Caco-2 (cell line): ENCODE measurements at regions not wholly inside any gene's neighbourhood (a gene's known extent, or its start where the extent isn't known, plus 50 kb on each side); places are given as distances from the start of the nearest gene placed in this dataset.

Experiments used
- BruUV-seq: library from RNA; stranded (reverse); fragments of 400-500 nt; replicated peaks from 2 replicates; lab custom pipeline; 2021; lab: Mats Ljungman, UMichigan
- CTCF ChIA-PET: fragments of 300-600 bp; sonication (Branson Sonifier 250); formaldehyde crosslinking; loops from one replicate; lab custom pipeline; 2022; ENCODE audit warnings: antibody characterized with exemption; lab: Charles Lee
- POLR2A ChIA-PET: fragments of 300-600 bp; sonication (Branson Sonifier 250); formaldehyde crosslinking; loops from one replicate; lab custom pipeline; 2022; ENCODE audit warnings: antibody characterized with exemption; lab: Charles Lee
- DNase-seq, 2 experiments: peaks; one replicate each; pipeline versions ENCODE4 v3.0.0 to v3.0.0-alpha.2; 2020 to 2022
- H3K27me3 ChIP-seq: replicated peaks from 2 replicates; pipeline ENCODE4 v1.6.0; 2011; ENCODE audit warnings: low read length; ENCODE audit not compliant: control insufficient read depth, insufficient read depth
- H3K36me3 ChIP-seq: 2 replicates; pipeline ENCODE4 v1.5.1; 2011; ENCODE audit warnings: low read length; ENCODE audit not compliant: control insufficient read depth, insufficient read depth
- H3K4me1 ChIP-seq: fragments of 250-450 bp; sonication (Bioruptor Pico); 2 replicates; pipeline ENCODE4 v1.5.1; 2020; ENCODE audit warnings: mild to moderate bottlenecking
- H3K4me3 ChIP-seq: 2 replicates; pipeline ENCODE4 v1.5.1; 2011; ENCODE audit warnings: low read depth, mild to moderate bottlenecking, control low read depth, low read length
- H3K9me3 ChIP-seq: fragments of 250-450 bp; sonication (Bioruptor Pico); 2 replicates; pipeline ENCODE4 v1.5.1; 2020; ENCODE audit warnings: mild to moderate bottlenecking, moderate library complexity
- H3K27ac Mint-ChIP-seq: one replicate; pipeline ENCODE4 v1.8.0; 2022; ENCODE audit warnings: mixed read lengths; ENCODE audit not compliant: unreplicated experiment
- H3K27me3 Mint-ChIP-seq: one replicate; pipeline ENCODE4 v1.8.0; 2022; ENCODE audit warnings: mixed read lengths; ENCODE audit not compliant: insufficient read depth, unreplicated experiment
- H3K36me3 Mint-ChIP-seq: one replicate; pipeline ENCODE4 v1.8.0; 2022; ENCODE audit warnings: mild to moderate bottlenecking, mixed read lengths; ENCODE audit not compliant: insufficient read depth, unreplicated experiment
- H3K4me1 Mint-ChIP-seq: one replicate; pipeline ENCODE4 v1.8.0; 2022; ENCODE audit warnings: low read depth, mixed read lengths; ENCODE audit not compliant: unreplicated experiment
- H3K4me3 Mint-ChIP-seq: one replicate; pipeline ENCODE4 v1.8.0; 2022; ENCODE audit warnings: mild to moderate bottlenecking, moderate library complexity, mixed read lengths; ENCODE audit not compliant: unreplicated experiment
- H3K9me3 Mint-ChIP-seq: one replicate; pipeline ENCODE4 v1.8.0; 2022; ENCODE audit warnings: mixed read lengths; ENCODE audit not compliant: unreplicated experiment
- intact Hi-C: fragments of 100-400 bp; cut with micrococcal nuclease; formaldehyde crosslinking; loops from one replicate; pipeline ENCODE4 v1.10.0; 2022; ENCODE audit not compliant: unreplicated experiment
- TF ChIP-seq, protein P1 (sequence below), 2 experiments: fragments of 200-600 bp in 1 of 2; IDR thresholded peaks; 1 replicate in 1 of 2; 2 replicates in 1 of 2; pipeline versions ENCODE4 v1.5.1 to v1.8.0; 2011 to 2022; ENCODE audit warnings: antibody characterized with exemption in 1 of 2, control low read depth in 1 of 2, inconsistent platforms in 1 of 2, low read depth in 1 of 2, low read length in 1 of 2, mild to moderate bottlenecking in 1 of 2, moderate library complexity in 1 of 2; ENCODE audit not compliant: insufficient read depth in 1 of 2, severe bottlenecking in 1 of 2, unreplicated experiment in 1 of 2

DNA sequence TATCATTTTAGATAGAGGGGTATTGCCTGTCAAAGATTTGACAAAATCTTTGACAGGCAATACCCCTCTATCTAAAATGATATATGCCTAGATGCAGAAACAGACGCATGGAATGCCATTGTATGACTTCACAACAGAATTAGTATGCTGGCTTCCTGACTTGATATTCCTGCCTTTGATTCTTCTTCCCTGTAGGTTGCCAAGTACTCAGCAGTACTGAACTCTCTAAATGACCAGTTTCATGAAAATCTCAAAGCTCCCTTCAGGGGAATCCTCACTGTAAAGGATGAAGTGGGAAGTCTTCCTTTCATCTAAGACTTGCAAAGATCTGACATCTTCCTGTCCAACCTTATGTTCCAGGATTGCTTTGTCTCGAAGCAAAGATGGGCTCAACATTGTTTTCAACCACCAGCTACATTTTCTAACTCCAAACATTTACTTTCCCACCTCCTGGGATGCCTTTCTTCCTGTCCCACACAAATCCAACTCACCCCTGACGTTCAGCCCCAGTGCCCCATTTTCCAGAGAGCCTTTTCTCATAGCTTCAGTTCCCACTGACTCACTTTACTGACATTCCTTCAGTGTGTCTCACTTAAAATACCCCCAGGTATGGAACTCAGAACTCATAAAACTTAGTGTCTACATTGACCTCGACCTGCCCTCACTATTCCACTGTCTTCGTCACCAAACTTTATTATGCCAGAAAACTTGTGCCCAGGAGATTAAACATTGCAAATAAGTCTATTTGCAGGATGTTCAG is 67.3 kb upstream of the KCNJ6 start:
- Histone ChIP-seq H3K36me3 (no peaks in the 10 kb centered on the region), H3K27me3 (no peaks in the 10 kb centered on the region), H3K4me1 (no peaks in the 10 kb centered on the region), H3K4me3 (no peak overlapping the region), H3K9me3 (no peaks in the 10 kb centered on the region)
- POLR2A ChIA-PET, result no interaction called here
- H3K36me3 Mint-ChIP-seq, result no peaks in the 10 kb centered on the region
- no TSS peak for BruUV-seq
- H3K4me1 Mint-ChIP-seq, result no peaks in the 10 kb centered on the region
- intact Hi-C loops, result no loop called here
- peaks cover 4% of the 10 kb centered on the region for H3K27me3 Mint-ChIP-seq
- TF ChIP-seq, protein P1, sequence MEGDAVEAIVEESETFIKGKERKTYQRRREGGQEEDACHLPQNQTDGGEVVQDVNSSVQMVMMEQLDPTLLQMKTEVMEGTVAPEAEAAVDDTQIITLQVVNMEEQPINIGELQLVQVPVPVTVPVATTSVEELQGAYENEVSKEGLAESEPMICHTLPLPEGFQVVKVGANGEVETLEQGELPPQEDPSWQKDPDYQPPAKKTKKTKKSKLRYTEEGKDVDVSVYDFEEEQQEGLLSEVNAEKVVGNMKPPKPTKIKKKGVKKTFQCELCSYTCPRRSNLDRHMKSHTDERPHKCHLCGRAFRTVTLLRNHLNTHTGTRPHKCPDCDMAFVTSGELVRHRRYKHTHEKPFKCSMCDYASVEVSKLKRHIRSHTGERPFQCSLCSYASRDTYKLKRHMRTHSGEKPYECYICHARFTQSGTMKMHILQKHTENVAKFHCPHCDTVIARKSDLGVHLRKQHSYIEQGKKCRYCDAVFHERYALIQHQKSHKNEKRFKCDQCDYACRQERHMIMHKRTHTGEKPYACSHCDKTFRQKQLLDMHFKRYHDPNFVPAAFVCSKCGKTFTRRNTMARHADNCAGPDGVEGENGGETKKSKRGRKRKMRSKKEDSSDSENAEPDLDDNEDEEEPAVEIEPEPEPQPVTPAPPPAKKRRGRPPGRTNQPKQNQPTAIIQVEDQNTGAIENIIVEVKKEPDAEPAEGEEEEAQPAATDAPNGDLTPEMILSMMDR (IDR thresholded peaks at IDR 0.05; ENCODE audit: insufficient read depth in 1 of 2, low read depth in 1 of 2, low read length in 1 of 2, severe bottlenecking in 1 of 2, unreplicated experiment in 1 of 2), result no peak
- no peak for DNase-seq
- no peak overlapping the region for H3K4me3 Mint-ChIP-seq
- no peak overlapping the region for H3K27ac Mint-ChIP-seq
- H3K9me3 Mint-ChIP-seq, result no peaks in the 10 kb centered on the region
- CTCF ChIA-PET, result no interaction called here

DNA sequence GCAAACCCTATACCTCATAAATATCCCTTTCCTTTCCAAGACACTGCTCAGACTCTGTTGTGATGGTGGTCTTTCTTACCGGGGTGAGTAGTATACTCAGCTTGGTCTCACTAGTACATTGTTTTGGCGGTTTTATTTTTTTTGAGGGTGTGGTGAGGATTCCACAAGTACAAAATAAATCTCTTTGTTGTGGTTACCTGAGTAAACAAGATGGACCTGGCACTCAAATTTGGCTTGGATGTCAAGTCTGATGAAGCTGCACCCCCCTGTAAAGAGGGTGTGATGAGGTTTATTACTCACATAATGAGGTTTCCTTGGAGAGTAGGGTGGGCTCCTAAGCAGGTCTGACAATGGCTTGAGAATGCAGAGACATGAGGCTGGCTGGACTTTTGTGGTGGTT is 68.2 kb upstream of the KCNJ6 start:
- no peak overlapping the region for H3K4me3 ChIP-seq
- no peaks in the 10 kb centered on the region for H3K9me3 Mint-ChIP-seq
- no peaks in the 10 kb centered on the region for H3K4me1 ChIP-seq
- peaks cover 4% of the 10 kb centered on the region for H3K27me3 Mint-ChIP-seq
- H3K27me3 ChIP-seq, result no peaks in the 10 kb centered on the region
- DNase-seq, result no peak
- CTCF ChIA-PET, result no interaction called here
- no peaks in the 10 kb centered on the region for H3K4me1 Mint-ChIP-seq
- no peaks in the 10 kb centered on the region for H3K36me3 Mint-ChIP-seq
- H3K9me3 ChIP-seq, result no peaks in the 10 kb centered on the region
- H3K36me3 ChIP-seq, result no peaks in the 10 kb centered on the region
- no peak overlapping the region for H3K27ac Mint-ChIP-seq
- BruUV-seq, result no TSS peak
- POLR2A ChIA-PET, result no interaction called here
- intact Hi-C loops, result no loop called here
- TF ChIP-seq, protein P1 (IDR thresholded peaks at IDR 0.05; ENCODE audit: insufficient read depth in 1 of 2, low read depth in 1 of 2, low read length in 1 of 2, severe bottlenecking in 1 of 2, unreplicated experiment in 1 of 2), result no peak
- no peak overlapping the region for H3K4me3 Mint-ChIP-seq

DNA sequence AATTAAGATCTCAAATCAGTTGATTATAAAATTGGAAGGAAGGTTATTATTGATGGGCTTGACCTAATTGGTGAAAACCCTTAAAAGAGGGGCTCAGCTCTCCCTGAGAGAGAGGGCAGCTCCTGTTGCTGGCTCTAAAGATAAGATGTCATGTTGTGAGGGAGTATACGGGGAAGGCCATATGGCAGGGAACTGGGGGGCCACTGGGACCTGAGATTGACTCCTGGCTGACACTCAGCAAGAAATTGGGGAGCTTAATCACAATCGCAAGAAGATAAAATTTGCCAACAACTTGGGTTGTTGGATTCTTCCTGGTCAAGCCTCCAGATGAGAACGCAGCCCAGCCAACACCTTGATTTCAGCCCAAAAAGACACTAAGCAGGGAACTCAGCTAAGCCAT is 69.7 kb upstream of the KCNJ6 start:
- intact Hi-C loops, result no loop called here
- no peaks in the 10 kb centered on the region for H3K4me1 Mint-ChIP-seq
- Histone ChIP-seq H3K36me3 (no peaks in the 10 kb centered on the region), H3K9me3 (no peaks in the 10 kb centered on the region), H3K4me3 (no peak overlapping the region), H3K4me1 (no peaks in the 10 kb centered on the region), H3K27me3 (no peaks in the 10 kb centered on the region)
- ChIA-PET POLR2A (no interaction called here), CTCF (no interaction called here)
- no peaks in the 10 kb centered on the region for H3K36me3 Mint-ChIP-seq
- H3K9me3 Mint-ChIP-seq, result no peaks in the 10 kb centered on the region
- DNase-seq, result no peak
- H3K4me3 Mint-ChIP-seq, result no peak overlapping the region
- H3K27ac Mint-ChIP-seq, result no peak overlapping the region
- H3K27me3 Mint-ChIP-seq, result peaks cover 6% of the 10 kb centered on the region
- TF ChIP-seq, protein P1 (IDR thresholded peaks at IDR 0.05; ENCODE audit: insufficient read depth in 1 of 2, low read depth in 1 of 2, low read length in 1 of 2, severe bottlenecking in 1 of 2, unreplicated experiment in 1 of 2), result no peak
- BruUV-seq, result no TSS peak
